Panc1 (cell line): ENCODE measurements at regions not wholly inside any gene's neighbourhood (a gene's known extent, or its start where the extent isn't known, plus 50 kb on each side); places are given as distances from the start of the nearest gene placed in this dataset.
"Not testable (repeated sequence)": the region's sequence is repeated elsewhere in the genome, so short reads cannot be mapped to it uniquely, and the experiment has no call there.

Experiments
- ATAC-seq: fragments of 200-7000 bp; cut with Tn5 transposase; 2 replicates; pipeline ENCODE4 v1.9.1; 2020; ENCODE audit warnings: mild to moderate bottlenecking, moderate library complexity
- BruUV-seq: library from RNA; stranded (reverse); fragments of 400-500 nt; replicated peaks from 2 replicates; lab custom pipeline; 2021; lab: Mats Ljungman, UMichigan
- CTCF ChIA-PET: fragments of 300-600 bp; sonication (Branson Sonifier 250); formaldehyde crosslinking; loops from one replicate; lab custom pipeline; 2022; ENCODE audit warnings: antibody characterized with exemption; lab: Charles Lee
- POLR2A ChIA-PET: fragments of 300-600 bp; sonication (Branson Sonifier 250); formaldehyde crosslinking; loops from one replicate; lab custom pipeline; 2022; ENCODE audit warnings: antibody characterized with exemption; lab: Charles Lee
- DNase-seq: peaks from one replicate; pipeline ENCODE4 v3.0.0-alpha.2; 2010; ENCODE audit warnings: low read depth, low spot score
- H3K27ac ChIP-seq: 2 replicates; pipeline ENCODE4 v1.5.1; 2011; ENCODE audit warnings: mild to moderate bottlenecking, low read length, inconsistent platforms
- H3K27me3 ChIP-seq: fragments of 200-500 bp; sonication (Bioruptor generic); 2 replicates; pipeline ENCODE4 v1.6.0; 2014; ENCODE audit warnings: low read length, inconsistent platforms; ENCODE audit not compliant: control insufficient read depth, insufficient read depth
- H3K36me3 ChIP-seq: fragments of 200-500 bp; sonication (Bioruptor generic); 2 replicates; pipeline ENCODE4 v1.5.1; 2014; ENCODE audit warnings: inconsistent platforms, mild to moderate bottlenecking, low read length, moderate library complexity; ENCODE audit not compliant: control insufficient read depth, insufficient read depth
- H3K4me1 ChIP-seq: 2 replicates; pipeline ENCODE4 v1.5.1; 2011; ENCODE audit warnings: inconsistent platforms, mild to moderate bottlenecking, low read length, moderate library complexity; ENCODE audit not compliant: control insufficient read depth, insufficient read depth
- H3K4me3 ChIP-seq, 2 experiments: 2 replicates each; pipeline ENCODE4 v1.5.1; 2011 to 2012; ENCODE audit warnings: low read depth in 2 of 2, low read length in 2 of 2, mild to moderate bottlenecking in 2 of 2, inconsistent platforms in 1 of 2, moderate library complexity in 1 of 2
- H3K9me3 ChIP-seq: fragments of 200-500 bp; sonication (Bioruptor generic); 2 replicates; pipeline ENCODE4 v1.5.1; 2014; ENCODE audit warnings: low read depth, mild to moderate bottlenecking, inconsistent platforms, low read length, moderate library complexity; ENCODE audit not compliant: control insufficient read depth, insufficient read depth
- POLR2AphosphoS5 ChIP-seq: IDR thresholded peaks from 2 replicates; pipeline ENCODE4 v1.6.1; 2012; ENCODE audit warnings: mild to moderate bottlenecking, low read depth, low read length, moderate library complexity
- SIN3A ChIP-seq: IDR thresholded peaks from 2 replicates; pipeline ENCODE4 v1.6.1; 2012; ENCODE audit warnings: low read depth, mild to moderate bottlenecking, low read length, moderate library complexity, borderline replicate concordance; ENCODE audit not compliant: insufficient read depth
- TCF7L2 ChIP-seq: IDR thresholded peaks from 2 replicates; pipeline ENCODE4 v1.6.1; 2011; ENCODE audit warnings: mild to moderate bottlenecking, low read depth, low read length, inconsistent platforms
- in situ Hi-C: cut with HindIII; loops from 2 replicates; pipeline ENCODE4 v1.10.0; 2016; ENCODE audit warnings: low sequenced_read_pairs, low pct_unique_long_range_greater_than_20kb
- intact Hi-C: fragments of 100-400 bp; cut with micrococcal nuclease; formaldehyde crosslinking; loops from one replicate; pipeline ENCODE4 v1.10.0; 2022; ENCODE audit not compliant: unreplicated experiment
- TF ChIP-seq, protein P1 (sequence below), 2 experiments: IDR thresholded peaks; 2 replicates each; pipeline ENCODE4 v1.6.1; 2011 to 2012; ENCODE audit warnings: low read depth in 2 of 2, control low read depth in 1 of 2, low read length in 1 of 2, mild to moderate bottlenecking in 1 of 2, moderate library complexity in 1 of 2; ENCODE audit not compliant: insufficient read depth in 1 of 2
- TF ChIP-seq, protein P2 (sequence below): fragments of 450-650 bp; IDR thresholded peaks from 2 replicates; pipeline ENCODE4 v1.5.1; 2017; ENCODE audit warnings: mild to moderate bottlenecking

DNA sequence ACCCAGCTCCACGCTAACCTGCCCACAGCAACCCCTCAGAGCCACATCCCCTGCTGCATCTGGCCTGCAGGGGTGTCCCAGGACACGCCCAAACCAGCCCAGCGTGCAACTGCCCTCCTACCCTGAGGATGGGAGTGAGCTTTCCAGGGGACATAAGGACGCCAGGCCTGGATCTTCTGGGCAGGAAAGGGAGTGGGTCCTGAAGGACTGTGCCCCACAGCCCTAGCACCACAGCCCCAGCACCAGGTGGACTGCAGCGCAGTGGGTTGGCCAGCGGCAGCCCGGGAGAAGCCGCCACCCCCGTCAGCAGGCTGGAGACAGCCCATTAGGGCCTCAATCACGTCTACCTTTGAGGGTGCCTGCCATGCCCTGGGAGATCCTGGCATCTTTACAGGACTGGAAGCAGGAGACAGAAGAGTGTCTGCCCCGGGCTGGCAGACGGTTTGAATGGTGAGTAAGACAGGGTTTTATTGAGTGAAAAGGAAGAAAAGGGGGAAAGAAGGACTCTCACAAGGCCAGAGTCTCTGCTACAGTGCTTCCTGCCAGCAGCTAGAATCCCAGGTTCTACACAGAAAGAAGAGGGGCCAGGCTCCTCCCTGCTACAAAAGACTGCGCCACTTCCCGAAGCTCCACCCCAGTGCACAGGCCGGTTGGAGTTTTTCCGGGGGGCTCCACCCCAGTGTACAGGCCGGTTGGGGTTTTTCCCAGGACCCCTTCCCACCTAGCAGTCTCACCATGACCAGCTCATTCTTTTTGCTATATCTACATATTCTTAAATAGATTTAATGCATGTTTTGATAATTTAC is 69.8 kb upstream of the KCTD7 start:
- Histone ChIP-seq H3K9me3 (no peaks in the 10 kb centered on the region), H3K36me3 (peaks cover 6% of the 10 kb centered on the region), H3K4me1 (peaks cover 11% of the 10 kb centered on the region), H3K27ac (no peak overlapping the region), H3K4me3 (no peak overlapping the region), H3K27me3 (no peaks in the 10 kb centered on the region)
- ChIA-PET CTCF (no interaction called here), POLR2A (no interaction called here)
- intact Hi-C loops (no loop called here), in situ Hi-C loops (no loop called here)
- DNase-seq (no peak), ATAC-seq (peak; percentile 76)
- TF ChIP-seq TCF7L2 (no peak), POLR2AphosphoS5 (no peak), SIN3A (no peak)
- TF ChIP-seq, protein P1, sequence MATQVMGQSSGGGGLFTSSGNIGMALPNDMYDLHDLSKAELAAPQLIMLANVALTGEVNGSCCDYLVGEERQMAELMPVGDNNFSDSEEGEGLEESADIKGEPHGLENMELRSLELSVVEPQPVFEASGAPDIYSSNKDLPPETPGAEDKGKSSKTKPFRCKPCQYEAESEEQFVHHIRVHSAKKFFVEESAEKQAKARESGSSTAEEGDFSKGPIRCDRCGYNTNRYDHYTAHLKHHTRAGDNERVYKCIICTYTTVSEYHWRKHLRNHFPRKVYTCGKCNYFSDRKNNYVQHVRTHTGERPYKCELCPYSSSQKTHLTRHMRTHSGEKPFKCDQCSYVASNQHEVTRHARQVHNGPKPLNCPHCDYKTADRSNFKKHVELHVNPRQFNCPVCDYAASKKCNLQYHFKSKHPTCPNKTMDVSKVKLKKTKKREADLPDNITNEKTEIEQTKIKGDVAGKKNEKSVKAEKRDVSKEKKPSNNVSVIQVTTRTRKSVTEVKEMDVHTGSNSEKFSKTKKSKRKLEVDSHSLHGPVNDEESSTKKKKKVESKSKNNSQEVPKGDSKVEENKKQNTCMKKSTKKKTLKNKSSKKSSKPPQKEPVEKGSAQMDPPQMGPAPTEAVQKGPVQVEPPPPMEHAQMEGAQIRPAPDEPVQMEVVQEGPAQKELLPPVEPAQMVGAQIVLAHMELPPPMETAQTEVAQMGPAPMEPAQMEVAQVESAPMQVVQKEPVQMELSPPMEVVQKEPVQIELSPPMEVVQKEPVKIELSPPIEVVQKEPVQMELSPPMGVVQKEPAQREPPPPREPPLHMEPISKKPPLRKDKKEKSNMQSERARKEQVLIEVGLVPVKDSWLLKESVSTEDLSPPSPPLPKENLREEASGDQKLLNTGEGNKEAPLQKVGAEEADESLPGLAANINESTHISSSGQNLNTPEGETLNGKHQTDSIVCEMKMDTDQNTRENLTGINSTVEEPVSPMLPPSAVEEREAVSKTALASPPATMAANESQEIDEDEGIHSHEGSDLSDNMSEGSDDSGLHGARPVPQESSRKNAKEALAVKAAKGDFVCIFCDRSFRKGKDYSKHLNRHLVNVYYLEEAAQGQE (IDR thresholded peaks at IDR 0.05; ENCODE audit: insufficient read depth in 1 of 2, low read depth in 2 of 2, low read length in 1 of 2) = no peak
- TF ChIP-seq, protein P2, sequence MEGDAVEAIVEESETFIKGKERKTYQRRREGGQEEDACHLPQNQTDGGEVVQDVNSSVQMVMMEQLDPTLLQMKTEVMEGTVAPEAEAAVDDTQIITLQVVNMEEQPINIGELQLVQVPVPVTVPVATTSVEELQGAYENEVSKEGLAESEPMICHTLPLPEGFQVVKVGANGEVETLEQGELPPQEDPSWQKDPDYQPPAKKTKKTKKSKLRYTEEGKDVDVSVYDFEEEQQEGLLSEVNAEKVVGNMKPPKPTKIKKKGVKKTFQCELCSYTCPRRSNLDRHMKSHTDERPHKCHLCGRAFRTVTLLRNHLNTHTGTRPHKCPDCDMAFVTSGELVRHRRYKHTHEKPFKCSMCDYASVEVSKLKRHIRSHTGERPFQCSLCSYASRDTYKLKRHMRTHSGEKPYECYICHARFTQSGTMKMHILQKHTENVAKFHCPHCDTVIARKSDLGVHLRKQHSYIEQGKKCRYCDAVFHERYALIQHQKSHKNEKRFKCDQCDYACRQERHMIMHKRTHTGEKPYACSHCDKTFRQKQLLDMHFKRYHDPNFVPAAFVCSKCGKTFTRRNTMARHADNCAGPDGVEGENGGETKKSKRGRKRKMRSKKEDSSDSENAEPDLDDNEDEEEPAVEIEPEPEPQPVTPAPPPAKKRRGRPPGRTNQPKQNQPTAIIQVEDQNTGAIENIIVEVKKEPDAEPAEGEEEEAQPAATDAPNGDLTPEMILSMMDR = no peak
- BruUV-seq = no TSS peak

DNA sequence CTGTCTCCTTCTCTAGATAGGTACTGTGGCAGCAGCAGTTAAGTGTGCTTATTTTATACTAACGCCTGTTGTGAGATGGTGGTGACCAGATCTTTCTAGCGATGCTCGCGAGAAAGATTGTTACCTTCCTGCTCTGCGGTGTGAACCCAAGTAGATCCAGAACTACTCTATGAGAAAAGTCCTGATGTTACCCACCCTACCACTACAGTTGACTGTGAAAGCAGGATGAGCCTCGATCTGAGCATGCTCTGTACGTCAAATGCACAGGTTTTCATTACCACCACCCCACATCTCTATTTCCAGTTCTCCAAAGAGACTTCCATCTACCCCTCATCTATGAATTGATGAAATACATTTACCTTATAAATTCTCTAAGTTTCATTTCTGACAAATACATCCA is 64.6 kb upstream of the KCTD7 start:
- BruUV-seq = no TSS peak
- DNase-seq (no peak), ATAC-seq (no peak)
- in situ Hi-C loops = no loop called here
- Histone ChIP-seq H3K36me3 (no peaks in the 10 kb centered on the region; the same call in 1 of the 2 replicates), H3K9me3 (no peaks in the 10 kb centered on the region), H3K27me3 (no peaks in the 10 kb centered on the region), H3K4me1 (peaks cover 2% of the 10 kb centered on the region; the same call in 1 of the 2 replicates), H3K27ac (no peak overlapping the region), H3K4me3 (no peak overlapping the region)
- CTCF ChIA-PET = no interaction called here
- TF ChIP-seq, protein P2 = no peak
- no peak for TF ChIP-seq TCF7L2
- TF ChIP-seq, protein P1 (IDR thresholded peaks at IDR 0.05; ENCODE audit: insufficient read depth in 1 of 2, low read depth in 2 of 2, low read length in 1 of 2) = no peak
- TF ChIP-seq POLR2AphosphoS5 = no peak
- TF ChIP-seq SIN3A = no peak
- intact Hi-C loops = no loop called here
- POLR2A ChIA-PET = no interaction called here

- H3K4me1 ChIP-seq, H3K27me3 ChIP-seq, H3K27ac ChIP-seq, H3K4me3 ChIP-seq, CTCF ChIA-PET, DNase-seq, intact Hi-C loops, H3K9me3 ChIP-seq, H3K36me3 ChIP-seq, ATAC-seq, in situ Hi-C loops, BruUV-seq: not testable (repeated sequence)
- POLR2A ChIA-PET = interaction anchor here (0.6 to 0.7 kb wide), 4 partner anchors 34 to 324 kb away, joined by 3 to 8 read pairs (median 6); partner anchors contain the start of gene KCTD7
Observed at GRCh38 chr7:66570179-66570578, 58.5 kb upstream of the KCTD7 start.
